ENCODE measurements at regions not wholly inside any gene's neighbourhood (a gene's known extent, or its start where the extent isn't known, plus 50 kb on each side); places are given as distances from the start of the nearest gene placed in this dataset.
"Not testable (repeated sequence)": the region's sequence is repeated elsewhere in the genome, so short reads cannot be mapped to it uniquely, and the experiment has no call there.

GRCh38 chr7:15049157-15049556 is 146.6 kb upstream of the DGKB start:
- no peak for DNase-seq

GRCh38 chr7:15046861-15047260 is 144.3 kb upstream of the DGKB start:
- no peak for DNase-seq

GRCh38 chr7:15043931-15044330 is 141.4 kb upstream of the DGKB start:
- peak; percentile 2 for DNase-seq

- no peak for DNase-seq
Measured at GRCh38 chr7:15042285-15043065, 139.9 kb upstream of the DGKB start.

GRCh38 chr7:15041226-15041625 is 138.7 kb upstream of the DGKB start:
- DNase-seq = no peak

DNA sequence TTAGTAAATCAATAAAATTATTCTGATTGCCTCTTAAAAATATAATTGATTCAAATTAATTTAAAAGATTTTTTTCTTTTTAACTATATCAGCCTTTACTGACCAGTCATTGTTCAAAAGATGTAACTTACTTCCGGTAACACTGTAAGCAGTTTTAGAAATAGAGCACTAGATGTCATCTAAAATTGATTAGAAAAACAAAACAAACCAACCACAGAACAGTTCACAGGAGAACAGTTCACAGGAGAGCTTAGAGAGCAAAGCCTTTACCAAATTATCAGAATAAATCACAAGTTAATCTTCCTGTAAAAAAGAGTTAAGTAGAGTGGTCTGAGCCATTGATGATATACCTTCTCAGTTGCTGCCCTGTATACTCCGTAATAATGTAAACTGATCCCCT is 133.3 kb upstream of the DGKB start:
- no peak for DNase-seq

DNA sequence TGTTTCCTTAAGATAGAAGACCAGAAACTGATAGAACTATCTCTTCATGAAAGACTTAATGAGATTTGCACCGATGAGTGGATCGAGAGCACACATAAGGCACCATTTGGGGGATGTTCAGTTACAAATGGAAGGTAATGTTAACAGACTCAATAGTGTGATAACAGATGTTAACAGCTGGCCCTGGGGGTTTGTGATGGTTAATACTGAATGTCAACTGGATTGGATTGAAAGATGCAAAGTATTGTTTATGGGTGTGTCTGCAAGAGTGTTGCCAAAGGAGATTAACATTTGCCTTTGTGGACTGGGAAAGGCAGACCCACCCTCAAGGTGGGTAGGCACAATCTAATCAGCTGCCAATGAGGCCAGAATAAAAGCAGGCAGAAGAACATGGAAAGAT is 130.5 kb upstream of the DGKB start:
- DNase-seq = no peak

GRCh38 chr7:15018981-15019380 is 116.4 kb upstream of the DGKB start:
- DNase-seq = no peak

DNA sequence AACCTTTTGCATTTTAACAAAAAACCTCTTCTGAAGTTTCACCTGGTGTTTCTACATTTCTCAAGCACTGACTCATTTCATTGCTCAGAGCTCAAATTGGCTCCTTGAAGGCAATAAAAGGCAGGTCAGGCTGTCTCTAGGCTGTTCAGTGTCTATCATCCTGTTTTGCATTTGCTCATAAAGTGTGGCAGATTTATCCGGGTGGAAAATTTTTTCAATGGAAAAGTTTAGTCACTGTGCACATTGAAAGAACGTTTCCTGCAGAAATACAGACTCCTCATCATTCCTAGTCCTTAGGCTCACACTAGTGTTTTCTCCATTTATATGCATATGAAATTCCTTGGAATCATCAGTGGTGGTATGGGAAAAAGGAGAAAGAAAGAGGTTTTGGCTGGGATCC is 114.2 kb upstream of the DGKB start:
- no peak for DNase-seq

- DNase-seq = no peak
Measured at GRCh38 chr7:15016315-15016667, 113.7 kb upstream of the DGKB start.

GRCh38 chr7:15015545-15016314 is 113.2 kb upstream of the DGKB start:
- peak; percentile 65 for DNase-seq

DNA sequence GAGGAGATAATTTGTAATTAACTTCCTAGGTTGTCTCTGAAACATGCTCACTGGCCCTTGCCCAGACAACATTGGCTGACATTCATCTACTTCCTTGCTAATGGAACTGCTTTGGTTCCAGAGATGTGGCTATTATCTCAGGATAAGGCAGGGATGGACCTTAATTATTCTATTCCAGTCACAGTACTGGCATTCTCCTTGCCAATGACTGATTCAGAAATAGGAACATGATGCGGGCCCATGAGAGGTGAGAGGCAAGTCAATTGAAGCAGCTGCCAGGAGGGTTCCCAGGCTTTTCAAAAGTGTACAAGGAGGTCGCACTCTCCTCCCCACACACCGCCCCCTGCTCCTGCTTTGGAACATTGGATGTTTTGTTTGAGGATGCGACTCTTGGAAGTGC is 109.6 kb upstream of the DGKB start:
- DNase-seq = no peak

GRCh38 chr7:15011289-15011688 is 108.7 kb upstream of the DGKB start:
- DNase-seq = no peak

DNA sequence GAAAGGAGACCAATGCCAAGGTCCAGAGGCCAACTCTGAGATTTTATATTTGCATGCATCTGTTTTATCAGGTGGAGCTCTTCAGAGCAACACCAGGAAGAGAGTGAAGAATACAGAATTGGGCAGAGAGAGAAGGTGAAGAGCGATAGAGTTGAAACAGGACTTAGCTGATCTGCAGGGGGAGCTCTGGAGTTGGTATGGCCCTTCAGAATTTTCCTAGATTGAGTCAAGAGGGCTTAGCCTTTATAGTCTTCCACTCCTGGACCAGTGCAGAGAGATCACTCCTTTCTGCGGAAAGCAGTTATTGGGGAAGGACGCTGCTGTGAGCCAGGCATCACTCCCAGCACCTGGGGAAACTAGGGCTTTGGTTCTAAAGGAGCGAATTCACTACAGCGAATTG is 105.0 kb upstream of the DGKB start:
- DNase-seq = no peak

GRCh38 chr7:15005672-15006071 is 103.1 kb upstream of the DGKB start:
- no peak for DNase-seq

- DNase-seq = no peak
Measured at GRCh38 chr7:15000157-15000556, 97.6 kb upstream of the DGKB start.

DNA sequence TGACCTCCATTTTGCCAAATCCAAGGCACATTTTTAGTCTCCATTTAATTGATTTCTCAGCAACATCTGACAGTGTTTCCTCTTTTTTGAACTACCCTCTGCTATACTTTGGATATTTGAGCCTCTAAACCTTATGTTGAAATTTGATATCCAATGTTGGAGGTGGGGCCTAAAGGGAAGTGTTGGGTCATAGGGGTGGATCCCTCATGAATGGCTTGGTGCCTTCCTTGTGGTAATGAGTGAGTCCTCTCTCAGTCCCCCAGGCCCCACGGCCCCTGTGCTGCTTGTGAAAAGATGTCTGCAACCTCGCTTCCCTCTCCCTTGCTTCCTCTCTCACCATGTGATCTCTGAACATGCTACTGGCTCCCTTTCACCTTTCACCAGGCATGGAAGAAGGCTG is 96.8 kb upstream of the DGKB start:
- DNase-seq = no peak

DNA sequence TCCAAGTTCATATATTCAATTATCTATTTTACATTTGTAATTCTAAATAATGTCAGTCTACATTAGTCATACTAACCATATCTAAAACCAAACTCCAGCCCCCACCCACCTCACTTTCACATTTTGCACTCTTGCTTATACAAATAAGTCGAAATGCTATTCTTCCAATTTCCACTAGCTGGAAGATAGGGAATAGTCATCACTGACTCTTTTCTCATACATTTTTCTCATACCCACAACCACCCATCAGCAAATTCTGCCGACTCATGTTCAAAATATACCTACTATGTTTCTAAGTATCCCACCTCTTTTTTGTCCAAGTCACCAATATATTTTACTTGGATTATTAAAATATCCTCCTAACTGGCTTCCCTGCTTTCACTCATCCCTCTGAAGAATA is 93.2 kb upstream of the DGKB start:
- DNase-seq = no peak

GRCh38 chr7:14988941-14989340 is 86.4 kb upstream of the DGKB start:
- no peak for DNase-seq

GRCh38 chr7:14978687-14979086 is 76.1 kb upstream of the DGKB start:
- DNase-seq = no peak

- DNase-seq = no peak
Measured at GRCh38 chr7:14974688-14975087, 72.1 kb upstream of the DGKB start.

GRCh38 chr7:14973712-14974428 is 71.3 kb upstream of the DGKB start:
- no peak for DNase-seq

DNA sequence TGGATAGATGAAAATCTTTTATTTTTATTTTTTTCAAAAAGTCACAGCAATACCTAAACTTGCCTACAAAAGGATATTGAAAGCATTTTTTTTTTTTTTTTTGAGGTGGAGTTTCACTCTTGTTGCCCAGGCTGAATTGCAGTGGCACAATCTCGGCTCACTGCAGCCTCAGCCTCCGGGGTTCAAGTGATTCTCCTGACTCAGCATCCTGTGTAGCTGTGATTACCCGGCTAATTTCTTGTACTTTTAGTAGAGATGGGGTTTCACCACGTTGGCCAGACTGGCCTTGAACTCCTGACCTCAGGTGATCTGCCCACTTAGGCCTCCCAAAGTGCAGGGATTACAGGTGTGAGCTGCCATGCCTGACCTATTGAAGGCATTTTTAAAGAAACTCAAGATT is 69.1 kb upstream of the DGKB start:
- DNase-seq = not testable (repeated sequence)

DNA sequence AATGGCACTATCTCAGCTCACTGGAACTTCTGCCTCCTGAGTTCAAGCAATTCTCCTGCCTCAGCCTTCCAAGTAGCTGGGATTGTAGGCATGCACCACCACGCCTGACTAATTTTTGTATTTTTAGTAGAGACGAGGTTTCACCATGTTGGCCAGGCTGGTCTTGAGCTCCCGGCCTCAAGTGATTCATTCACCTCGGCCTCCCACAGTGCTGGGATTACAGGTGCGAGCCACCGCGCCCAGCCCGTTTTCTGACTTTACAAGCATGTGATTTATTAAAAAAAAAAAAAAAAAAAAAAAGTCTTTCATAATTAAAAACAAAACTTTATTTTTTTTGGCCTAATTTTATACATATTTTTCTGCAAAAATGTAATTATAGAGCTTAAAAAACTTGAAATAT is 64.8 kb upstream of the DGKB start:
- DNase-seq = not testable (repeated sequence)

Data from DMS79 (cell line).